ENCODE measurements at regions not wholly inside any gene's neighbourhood (a gene's known extent, or its start where the extent isn't known, plus 50 kb on each side); places are given as distances from the start of the nearest gene placed in this dataset.

DNA sequence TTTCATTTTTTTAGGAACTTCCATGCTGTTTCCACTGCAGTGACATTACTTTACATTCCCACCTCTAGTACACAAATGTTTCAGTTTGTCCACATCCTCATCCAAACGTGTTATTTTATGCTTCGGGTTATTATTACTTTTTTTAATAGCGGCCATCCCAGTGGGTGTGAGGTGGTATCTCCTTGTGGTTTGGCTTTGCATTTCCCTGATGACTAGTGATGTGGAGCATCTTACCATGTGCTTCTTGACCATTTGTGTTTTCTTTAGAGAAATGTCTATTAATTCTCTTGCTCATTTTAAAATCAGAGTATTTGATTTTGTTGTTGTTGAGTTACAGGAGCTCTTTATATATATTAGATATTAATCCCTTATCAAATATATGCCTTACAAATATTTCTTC, 70.3 kb upstream of the ANO1 start:
- TF ChIP-seq, protein P1, sequence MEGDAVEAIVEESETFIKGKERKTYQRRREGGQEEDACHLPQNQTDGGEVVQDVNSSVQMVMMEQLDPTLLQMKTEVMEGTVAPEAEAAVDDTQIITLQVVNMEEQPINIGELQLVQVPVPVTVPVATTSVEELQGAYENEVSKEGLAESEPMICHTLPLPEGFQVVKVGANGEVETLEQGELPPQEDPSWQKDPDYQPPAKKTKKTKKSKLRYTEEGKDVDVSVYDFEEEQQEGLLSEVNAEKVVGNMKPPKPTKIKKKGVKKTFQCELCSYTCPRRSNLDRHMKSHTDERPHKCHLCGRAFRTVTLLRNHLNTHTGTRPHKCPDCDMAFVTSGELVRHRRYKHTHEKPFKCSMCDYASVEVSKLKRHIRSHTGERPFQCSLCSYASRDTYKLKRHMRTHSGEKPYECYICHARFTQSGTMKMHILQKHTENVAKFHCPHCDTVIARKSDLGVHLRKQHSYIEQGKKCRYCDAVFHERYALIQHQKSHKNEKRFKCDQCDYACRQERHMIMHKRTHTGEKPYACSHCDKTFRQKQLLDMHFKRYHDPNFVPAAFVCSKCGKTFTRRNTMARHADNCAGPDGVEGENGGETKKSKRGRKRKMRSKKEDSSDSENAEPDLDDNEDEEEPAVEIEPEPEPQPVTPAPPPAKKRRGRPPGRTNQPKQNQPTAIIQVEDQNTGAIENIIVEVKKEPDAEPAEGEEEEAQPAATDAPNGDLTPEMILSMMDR (IDR thresholded peaks at IDR 0.05): no peak
- TF ChIP-seq POLR2A (IDR thresholded peaks at IDR 0.05): no peak
- DNase-seq (ENCODE audit: low spot score in 2 of 2): no peak
- WGBS, 2 donors: 87 to 93% methylated on average over 3 of the region's 3 CpGs
- no peak overlapping the region for H3K4me3 ChIP-seq (ENCODE audit: low read depth, poor library complexity, severe bottlenecking)
- intact Hi-C loops (cut with DNase I; ENCODE audit: low total_unique reads): no loop called here

DNA sequence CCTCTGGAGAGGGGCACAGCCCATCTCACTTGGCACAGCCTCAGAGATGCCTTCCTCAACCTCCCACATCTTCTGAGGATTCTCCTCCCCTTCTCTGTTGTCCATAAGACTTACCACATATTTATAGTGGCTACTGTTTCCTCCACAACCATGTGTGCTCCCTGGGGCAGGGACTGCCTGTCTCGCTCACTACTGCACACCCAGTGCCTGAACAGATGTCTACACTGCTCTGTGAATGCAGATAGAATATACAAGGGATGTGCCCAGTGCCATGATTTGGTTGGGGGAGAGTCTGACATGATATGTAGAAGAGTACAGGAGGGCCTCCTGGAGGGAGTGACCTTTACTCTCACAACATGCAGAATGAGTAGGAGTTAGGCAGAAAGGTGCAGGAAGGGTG, 67.3 kb upstream of the ANO1 start:
- 62 to 100% methylated on average over 1 of the region's 1 CpG for WGBS, 2 donors

DNA sequence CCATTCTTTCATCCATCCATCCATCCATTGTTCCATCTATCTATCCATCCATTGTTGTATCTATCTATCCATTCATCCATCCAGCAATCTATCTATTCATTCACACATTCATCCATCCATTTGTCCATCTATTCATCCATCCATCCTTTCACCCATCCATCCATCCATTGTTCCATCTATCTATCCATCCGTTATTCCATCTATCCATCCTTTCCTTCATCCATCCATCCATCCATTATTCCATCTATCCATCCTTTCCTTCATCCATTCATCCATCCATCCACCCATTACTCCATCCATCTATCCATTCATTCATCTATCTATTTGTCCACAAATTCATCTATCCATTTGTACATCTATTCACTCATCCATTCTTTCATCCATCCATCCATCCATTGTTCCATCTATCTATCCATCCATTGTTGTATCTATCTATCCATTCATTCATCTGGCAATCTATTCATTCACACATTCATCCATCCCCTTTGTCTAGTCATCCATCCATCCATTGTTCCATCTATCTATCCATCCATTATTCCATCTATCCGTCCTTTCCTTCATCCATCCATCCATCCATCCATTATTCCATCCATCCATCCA, 65.9 kb upstream of the ANO1 start:
- intact Hi-C loops (cut with DNase I; ENCODE audit: low total_unique reads): no loop called here
- H3K4me3 ChIP-seq (ENCODE audit: low read depth, poor library complexity, severe bottlenecking): no peak overlapping the region
- WGBS, 2 donors: 83 to 91% methylated on average over 2 of the region's 2 CpGs
- TF ChIP-seq POLR2A (IDR thresholded peaks at IDR 0.05): no peak
- TF ChIP-seq, protein P1 (IDR thresholded peaks at IDR 0.05): no peak
- no peak for DNase-seq (ENCODE audit: low spot score in 2 of 2)

More for the DNA sequence above, 67.3 kb upstream of the ANO1 start:
- H3K4me3 ChIP-seq (ENCODE audit: low read depth, poor library complexity, severe bottlenecking): no peak overlapping the region
- no peak for DNase-seq (ENCODE audit: low spot score in 2 of 2)
- no peak for TF ChIP-seq POLR2A (IDR thresholded peaks at IDR 0.05)
- TF ChIP-seq, protein P1 (IDR thresholded peaks at IDR 0.05): no peak
- intact Hi-C loops (cut with DNase I; ENCODE audit: low total_unique reads): no loop called here

DNA sequence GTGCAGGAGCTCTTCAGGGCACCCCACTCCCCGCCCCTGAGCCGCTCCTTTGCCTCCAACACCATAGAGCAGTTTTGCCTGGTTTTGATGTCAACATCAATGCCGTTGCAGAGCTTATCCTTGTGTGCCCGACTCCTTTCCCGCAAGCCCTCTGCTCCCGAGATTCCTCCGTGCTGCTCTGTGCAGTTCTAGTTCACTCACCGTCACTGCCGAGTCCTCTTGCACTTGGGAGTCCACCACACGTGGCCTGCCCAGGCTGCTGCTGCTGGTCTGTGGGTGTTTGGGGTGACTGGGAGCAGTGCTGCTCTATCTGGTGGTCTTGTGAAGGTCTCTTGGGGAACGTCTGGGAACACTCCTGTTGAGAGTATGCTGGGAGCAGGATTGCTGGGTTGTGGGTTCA, 63.8 kb upstream of the ANO1 start:
- intact Hi-C loops (cut with DNase I; ENCODE audit: low total_unique reads): no loop called here
- no peak for DNase-seq (ENCODE audit: low spot score in 2 of 2)
- H3K4me3 ChIP-seq (ENCODE audit: low read depth, poor library complexity, severe bottlenecking): no peak overlapping the region
- no peak for TF ChIP-seq POLR2A (IDR thresholded peaks at IDR 0.05)
- TF ChIP-seq, protein P1 (IDR thresholded peaks at IDR 0.05): no peak
- 88% methylated on average over 11 of the region's 11 CpGs for whole genome bisulfite sequencing, 2 donors

DNA sequence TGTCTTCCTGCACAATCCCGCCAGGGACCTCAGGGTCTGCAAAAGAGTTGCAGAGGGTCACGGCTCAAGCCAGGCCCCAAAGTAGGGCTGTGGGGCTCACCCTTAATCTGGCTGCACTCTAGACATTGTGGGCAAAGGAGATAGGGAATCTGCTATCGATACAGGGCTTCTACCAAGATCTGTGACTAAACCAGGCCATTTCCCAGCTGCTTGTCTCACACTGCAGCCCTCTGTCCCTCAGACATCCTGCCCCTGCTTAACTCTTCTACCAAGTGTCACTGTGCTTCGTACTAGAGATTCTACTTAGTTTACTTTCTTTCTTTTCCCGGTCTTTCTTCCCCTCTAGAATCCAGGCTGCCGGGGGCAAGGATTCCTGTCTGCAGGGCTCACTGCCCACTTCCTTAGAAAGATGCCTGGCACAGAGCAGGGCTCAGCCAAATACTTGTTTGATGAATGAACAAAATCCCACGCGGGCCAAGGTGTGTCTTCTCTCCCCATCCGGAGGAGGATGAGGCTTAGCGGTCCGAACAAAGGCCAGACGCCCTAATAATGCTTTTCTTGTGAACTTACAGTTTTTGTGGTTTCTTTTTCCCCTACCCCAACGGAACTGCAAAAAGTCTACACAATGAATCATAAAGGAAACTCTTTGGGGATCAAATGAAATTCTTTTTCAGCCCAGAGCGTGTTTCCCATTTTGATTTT, 61.3 kb upstream of the ANO1 start:
- TF ChIP-seq, protein P1 (IDR thresholded peaks at IDR 0.05): no peak
- no peak for TF ChIP-seq POLR2A (IDR thresholded peaks at IDR 0.05)
- no peak overlapping the region for H3K4me3 ChIP-seq (ENCODE audit: low read depth, poor library complexity, severe bottlenecking)
- WGBS, 2 donors: 50 to 56% methylated on average over 14 of the region's 14 CpGs
- DNase-seq (ENCODE audit: low spot score in 2 of 2): no peak
- intact Hi-C loops (cut with DNase I; ENCODE audit: low total_unique reads): no loop called here
